Eye (tissue), 1 donor: ENCODE measurements at regions not wholly inside any gene's neighbourhood (a gene's known extent, or its start where the extent isn't known, plus 50 kb on each side); places are given as distances from the start of the nearest gene placed in this dataset.
A peak's percentile ranks its signal among the peaks of the same experiment; 100 is the strongest.

ENCODE experiments used
- DNase-seq: peaks from one replicate; pipeline ENCODE4 v3.0.0-alpha.2; 2015

DNA sequence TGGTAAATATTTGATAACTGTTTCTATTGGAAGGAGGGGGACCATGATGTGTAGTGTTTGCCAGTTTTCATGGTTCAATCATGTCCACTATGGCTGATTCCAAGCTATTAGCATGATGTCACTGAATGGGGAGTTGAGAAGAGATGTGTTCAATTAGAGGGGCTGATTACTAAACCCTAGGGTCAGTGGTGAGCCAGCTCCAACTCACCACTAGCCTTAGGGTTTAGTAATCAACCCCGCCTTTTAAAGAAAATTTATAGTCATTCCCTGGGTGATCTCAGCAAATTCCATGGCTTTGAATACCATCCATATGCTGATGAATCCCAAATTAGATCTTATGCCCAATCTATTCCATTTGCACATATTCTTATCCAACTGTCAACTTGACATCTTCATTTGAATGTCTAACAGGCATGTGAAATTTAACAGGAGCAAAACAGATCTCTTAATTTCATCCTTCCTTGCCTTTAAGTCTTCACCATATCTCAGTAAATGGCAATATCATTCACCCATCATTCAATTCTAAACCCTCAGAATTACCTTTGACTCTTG lies 98.8 kb downstream of the GCNT1 start:
- DNase-seq: no peak

DNA sequence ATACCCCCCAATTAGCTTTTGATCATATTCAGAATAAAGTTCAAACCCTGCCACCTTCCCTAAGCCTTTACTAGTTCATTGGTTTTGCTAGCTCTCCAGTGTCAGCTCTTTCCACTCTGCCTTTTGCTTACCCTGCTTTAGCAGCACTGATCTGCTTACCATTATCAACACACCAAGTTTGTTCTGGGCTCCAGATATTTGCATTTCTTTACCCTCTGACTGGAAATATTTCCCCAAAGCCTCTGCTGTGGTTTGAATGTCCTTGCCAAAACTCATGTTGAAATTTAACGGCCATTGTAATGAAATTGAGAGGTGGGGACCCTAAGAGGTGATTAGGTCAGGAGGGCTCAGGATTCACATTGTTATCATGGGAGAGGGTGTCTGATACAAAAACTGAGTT lies 99.5 kb downstream of the GCNT1 start:
- DNase-seq: no peak

- DNase-seq: no peak
These were observed 100.3 kb downstream of the GCNT1 start for GRCh38 chr9:76559286-76559685.

DNA sequence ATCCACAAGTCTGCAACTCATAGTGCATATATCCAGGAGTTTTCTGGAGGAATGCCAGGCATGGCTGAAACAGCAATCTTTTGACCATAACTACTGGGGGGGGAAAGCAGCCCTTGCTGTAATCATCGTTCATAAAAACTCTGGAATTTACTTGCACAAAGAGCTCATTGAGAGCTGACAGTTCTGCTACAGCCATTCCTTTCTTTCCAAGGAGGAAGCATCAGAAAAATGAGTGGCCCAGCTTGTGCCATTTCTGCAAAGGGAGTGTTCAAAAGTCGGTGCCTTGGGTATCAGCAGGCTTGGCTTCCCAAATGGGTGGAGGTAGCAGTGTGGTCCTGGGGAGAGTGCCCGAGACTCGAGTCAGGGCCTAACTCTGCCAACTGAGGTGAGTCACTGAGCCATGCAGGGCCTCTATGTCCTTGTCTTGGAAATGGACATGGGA lies 101.5 kb downstream of the GCNT1 start:
- peak; percentile 41 for DNase-seq

DNA sequence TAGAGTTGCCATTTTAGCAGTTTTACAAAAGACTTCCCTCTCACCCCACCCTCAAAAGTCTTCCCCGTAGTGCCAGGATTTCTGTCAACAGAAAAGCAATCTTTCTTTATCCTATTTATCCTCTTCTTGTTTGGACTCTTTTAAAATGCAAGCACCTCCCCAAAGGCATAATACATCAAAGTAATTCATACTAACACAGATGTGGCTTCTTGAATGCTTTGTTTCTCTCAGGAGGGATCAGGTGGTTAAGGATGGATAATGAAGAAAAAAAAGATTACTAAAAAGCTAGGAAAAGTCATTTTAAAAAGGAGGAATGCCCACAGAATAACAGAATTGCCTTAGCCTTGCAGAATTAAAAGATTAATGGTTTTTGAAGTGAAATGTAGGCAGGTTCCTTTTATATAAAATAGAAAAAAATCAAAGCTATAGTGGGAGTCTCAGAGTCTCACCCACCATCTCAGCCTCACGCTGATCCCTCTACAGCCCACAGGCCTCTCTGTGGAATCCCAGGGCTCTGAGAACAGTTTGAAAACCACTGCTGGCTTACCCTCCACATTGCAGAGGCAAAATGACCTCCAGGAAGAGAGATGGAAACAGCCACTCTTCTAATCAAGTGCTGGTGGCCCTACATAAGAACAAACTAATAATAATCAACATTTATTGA lies 102.2 kb downstream of the GCNT1 start:
- DNase-seq: no peak
